ENCODE measurements at regions not wholly inside any gene's neighbourhood (a gene's known extent, or its start where the extent isn't known, plus 50 kb on each side); places are given as distances from the start of the nearest gene placed in this dataset.

GRCh38 chr9:80948876-80949275, 740.5 kb downstream of the TLE1 start:
- Histone ChIP-seq H3K4me1 (ENCODE audit: insufficient read depth, poor library complexity, severe bottlenecking) (no peaks in the 10 kb centered on the region), H3K4me3 (ENCODE audit: severe bottlenecking) (no peak overlapping the region), H3K36me3 (ENCODE audit: low read depth) (no peaks in the 10 kb centered on the region), H3K27ac (ENCODE audit: poor library complexity, severe bottlenecking) (no peak overlapping the region), H3K27me3 (ENCODE audit: insufficient read depth, poor library complexity, severe bottlenecking) (no peaks in the 10 kb centered on the region), H3K9me3 (ENCODE audit: severe bottlenecking) (no peaks in the 10 kb centered on the region)
- ATAC-seq (ENCODE audit: low read depth) (no peak), DNase-seq (ENCODE audit: low spot score) (no peak)
- TF ChIP-seq CTCF (IDR thresholded peaks at IDR 0.05; ENCODE audit: poor library complexity, severe bottlenecking): no peak

- Histone ChIP-seq H3K9me3 (ENCODE audit: severe bottlenecking) (no peaks in the 10 kb centered on the region), H3K36me3 (ENCODE audit: low read depth) (no peaks in the 10 kb centered on the region), H3K27ac (ENCODE audit: poor library complexity, severe bottlenecking) (no peak overlapping the region), H3K4me3 (ENCODE audit: severe bottlenecking) (no peak overlapping the region), H3K4me1 (ENCODE audit: insufficient read depth, poor library complexity, severe bottlenecking) (no peaks in the 10 kb centered on the region), H3K27me3 (ENCODE audit: insufficient read depth, poor library complexity, severe bottlenecking) (no peaks in the 10 kb centered on the region)
- no peak for TF ChIP-seq CTCF (IDR thresholded peaks at IDR 0.05; ENCODE audit: poor library complexity, severe bottlenecking)
- ATAC-seq (ENCODE audit: low read depth) (no peak), DNase-seq (ENCODE audit: low spot score) (no peak)
Measured at GRCh38 chr9:80948066-80948465, 741.3 kb downstream of the TLE1 start.

- Histone ChIP-seq H3K9me3 (ENCODE audit: severe bottlenecking) (no peaks in the 10 kb centered on the region), H3K4me1 (ENCODE audit: insufficient read depth, poor library complexity, severe bottlenecking) (no peaks in the 10 kb centered on the region), H3K4me3 (ENCODE audit: severe bottlenecking) (no peak overlapping the region), H3K27ac (ENCODE audit: poor library complexity, severe bottlenecking) (no peak overlapping the region), H3K27me3 (ENCODE audit: insufficient read depth, poor library complexity, severe bottlenecking) (no peaks in the 10 kb centered on the region), H3K36me3 (ENCODE audit: low read depth) (no peaks in the 10 kb centered on the region)
- DNase-seq (ENCODE audit: low spot score): no peak
- ATAC-seq (ENCODE audit: low read depth): no peak
- TF ChIP-seq CTCF (IDR thresholded peaks at IDR 0.05; ENCODE audit: poor library complexity, severe bottlenecking): no peak
Measured at GRCh38 chr9:80946496-80947170, 742.7 kb downstream of the TLE1 start.

- Histone ChIP-seq H3K36me3 (ENCODE audit: low read depth) (no peaks in the 10 kb centered on the region), H3K4me3 (ENCODE audit: severe bottlenecking) (no peak overlapping the region), H3K4me1 (ENCODE audit: insufficient read depth, poor library complexity, severe bottlenecking) (no peaks in the 10 kb centered on the region), H3K27ac (ENCODE audit: poor library complexity, severe bottlenecking) (no peak overlapping the region), H3K9me3 (ENCODE audit: severe bottlenecking) (no peaks in the 10 kb centered on the region), H3K27me3 (ENCODE audit: insufficient read depth, poor library complexity, severe bottlenecking) (no peaks in the 10 kb centered on the region)
- ATAC-seq (ENCODE audit: low read depth): no peak
- DNase-seq (ENCODE audit: low spot score): no peak
- TF ChIP-seq CTCF (IDR thresholded peaks at IDR 0.05; ENCODE audit: poor library complexity, severe bottlenecking): no peak
Measured at GRCh38 chr9:80945436-80945835, 743.9 kb downstream of the TLE1 start.

GRCh38 chr9:80937645-80938044, 751.7 kb downstream of the TLE1 start:
- H3K4me1 ChIP-seq (ENCODE audit: insufficient read depth, poor library complexity, severe bottlenecking): no peaks in the 10 kb centered on the region
- no peaks in the 10 kb centered on the region for H3K36me3 ChIP-seq (ENCODE audit: low read depth)
- no peaks in the 10 kb centered on the region for H3K27me3 ChIP-seq (ENCODE audit: insufficient read depth, poor library complexity, severe bottlenecking)
- DNase-seq (ENCODE audit: low spot score) (no peak), ATAC-seq (ENCODE audit: low read depth) (no peak)
- no peak overlapping the region for H3K27ac ChIP-seq (ENCODE audit: poor library complexity, severe bottlenecking)
- no peak for TF ChIP-seq CTCF (IDR thresholded peaks at IDR 0.05; ENCODE audit: poor library complexity, severe bottlenecking)
- no peaks in the 10 kb centered on the region for H3K9me3 ChIP-seq (ENCODE audit: severe bottlenecking)
- H3K4me3 ChIP-seq (ENCODE audit: severe bottlenecking): no peak overlapping the region

Data from RWPE2 (cell line).